PC-3 (cell line): ENCODE measurements at regions not wholly inside any gene's neighbourhood (a gene's known extent, or its start where the extent isn't known, plus 50 kb on each side); places are given as distances from the start of the nearest gene placed in this dataset.
A peak's percentile ranks its signal among the peaks of the same experiment; 100 is the strongest.

Experiments
- ATAC-seq: fragments of 200-7000 bp; cut with Tn5 transposase; 2 replicates; pipeline ENCODE4 v1.9.1; 2020; ENCODE audit warnings: mild to moderate bottlenecking, moderate library complexity
- BruUV-seq: library from RNA; stranded (reverse); fragments of 400-500 nt; replicated peaks from 2 replicates; lab custom pipeline; 2021; lab: Mats Ljungman, UMichigan
- CTCF ChIA-PET: fragments of 300-600 bp; sonication (Branson Sonifier 250); formaldehyde crosslinking; loops from one replicate; lab custom pipeline; 2022; ENCODE audit warnings: antibody characterized with exemption; lab: Charles Lee
- POLR2A ChIA-PET: fragments of 300-600 bp; sonication (Branson Sonifier 250); formaldehyde crosslinking; loops from one replicate; lab custom pipeline; 2022; ENCODE audit warnings: antibody characterized with exemption; ENCODE audit not compliant: unreplicated experiment; lab: Charles Lee
- DNase-seq: peaks from one replicate; pipeline ENCODE4 v3.0.0-alpha.2; 2015
- H2AFZ ChIP-seq: fragments of 300-600 bp; sonication (generic); 2 replicates; pipeline ENCODE4 v1.6.0; 2016; ENCODE audit warnings: antibody characterized with exemption, low read length
- H3F3A ChIP-seq: fragments of 300-600 bp; sonication (generic); one replicate; pipeline ENCODE4 v1.6.0; 2017; ENCODE audit warnings: antibody characterized with exemption, low read length, control low read depth, mild to moderate bottlenecking; ENCODE audit not compliant: unreplicated experiment
- H3K27ac ChIP-seq: fragments of 300-600 bp; sonication (generic); 2 replicates; pipeline ENCODE4 v1.5.1; 2016; ENCODE audit warnings: mild to moderate bottlenecking, low read length
- H3K27me3 ChIP-seq: fragments of 300-600 bp; sonication (generic); 2 replicates; pipeline ENCODE4 v1.6.1; 2016; ENCODE audit warnings: low read length, mixed read lengths
- H3K36me3 ChIP-seq: fragments of 300-600 bp; sonication (generic); 2 replicates; pipeline ENCODE4 v1.6.1; 2016; ENCODE audit warnings: low read depth, mixed run types, low read length, mixed read lengths
- H3K4me1 ChIP-seq: fragments of 300-600 bp; sonication (generic); 2 replicates; pipeline ENCODE4 v1.5.1; 2016; ENCODE audit warnings: low read length; ENCODE audit not compliant: insufficient read depth
- H3K4me2 ChIP-seq: fragments of 300-600 bp; sonication (generic); 2 replicates; pipeline ENCODE4 v1.6.0; 2016; ENCODE audit warnings: low read length
- H3K4me3 ChIP-seq: fragments of 300-600 bp; sonication (generic); 2 replicates; pipeline ENCODE4 v1.5.1; 2016; ENCODE audit warnings: mild to moderate bottlenecking, low read length, mixed read lengths
- H3K79me2 ChIP-seq: fragments of 300-600 bp; sonication (generic); 2 replicates; pipeline ENCODE4 v1.6.1; 2017; ENCODE audit warnings: low read length, mixed read lengths
- H3K9ac ChIP-seq: fragments of 300-600 bp; sonication (generic); 2 replicates; pipeline ENCODE4 v1.6.0; 2016; ENCODE audit warnings: mild to moderate bottlenecking, low read length
- H3K9me2 ChIP-seq: fragments of 300-600 bp; sonication (generic); replicated peaks from 2 replicates; pipeline ENCODE4 v1.6.1; 2016; ENCODE audit warnings: mixed run types, low read length, mixed read lengths
- H3K9me3 ChIP-seq: fragments of 300-600 bp; sonication (generic); 2 replicates; pipeline ENCODE4 v1.6.1; 2016; ENCODE audit warnings: low read length, mixed read lengths
- H4K20me1 ChIP-seq: fragments of 300-600 bp; sonication (generic); 2 replicates; pipeline ENCODE4 v1.6.1; 2016; ENCODE audit warnings: low read length, mixed read lengths
- EZH2 ChIP-seq: fragments of 300-600 bp; sonication (generic); IDR thresholded peaks from one replicate; pipeline ENCODE4 v1.6.1; 2017; ENCODE audit warnings: antibody characterized with exemption, mild to moderate bottlenecking, low read length; ENCODE audit not compliant: unreplicated experiment
- EZH2phosphoT487 ChIP-seq: fragments of 300-600 bp; sonication (generic); IDR thresholded peaks from 2 replicates; pipeline ENCODE4 v1.6.1; 2018; ENCODE audit warnings: mild to moderate bottlenecking, antibody characterized with exemption, low read length, borderline replicate concordance
- intact Hi-C: fragments of 100-400 bp; cut with micrococcal nuclease; formaldehyde crosslinking; loops from 2 replicates; pipeline ENCODE4 v1.9.0; 2023
- TF ChIP-seq, protein P1 (sequence below): fragments of 300-600 bp; sonication (generic); conservative IDR thresholded peaks from 2 replicates; pipeline ENCODE4 v1.5.1; 2017; ENCODE audit warnings: antibody characterized with exemption, low read depth, mild to moderate bottlenecking, low read length

- POLR2A ChIA-PET, result no interaction called here
- no peaks in the 10 kb centered on the region for H3F3A ChIP-seq
- no peaks in the 10 kb centered on the region for H3K36me3 ChIP-seq
- no peaks in the 10 kb centered on the region for H3K27me3 ChIP-seq
- no peaks in the 10 kb centered on the region for H3K4me1 ChIP-seq
- no peaks in the 10 kb centered on the region for H4K20me1 ChIP-seq
- H3K4me2 ChIP-seq, result no peak overlapping the region
- H3K4me3 ChIP-seq, result no peak overlapping the region
- H3K9me2 ChIP-seq, result no peaks in the 10 kb centered on the region
- CTCF ChIA-PET, result no interaction called here
- no TSS peak for BruUV-seq
- H3K9me3 ChIP-seq, result no peaks in the 10 kb centered on the region
- ATAC-seq, result no peak
- intact Hi-C loops, result no loop called here
- no peak overlapping the region for H3K9ac ChIP-seq
- TF ChIP-seq EZH2 (no peak), EZH2phosphoT487 (no peak)
- TF ChIP-seq, protein P1, sequence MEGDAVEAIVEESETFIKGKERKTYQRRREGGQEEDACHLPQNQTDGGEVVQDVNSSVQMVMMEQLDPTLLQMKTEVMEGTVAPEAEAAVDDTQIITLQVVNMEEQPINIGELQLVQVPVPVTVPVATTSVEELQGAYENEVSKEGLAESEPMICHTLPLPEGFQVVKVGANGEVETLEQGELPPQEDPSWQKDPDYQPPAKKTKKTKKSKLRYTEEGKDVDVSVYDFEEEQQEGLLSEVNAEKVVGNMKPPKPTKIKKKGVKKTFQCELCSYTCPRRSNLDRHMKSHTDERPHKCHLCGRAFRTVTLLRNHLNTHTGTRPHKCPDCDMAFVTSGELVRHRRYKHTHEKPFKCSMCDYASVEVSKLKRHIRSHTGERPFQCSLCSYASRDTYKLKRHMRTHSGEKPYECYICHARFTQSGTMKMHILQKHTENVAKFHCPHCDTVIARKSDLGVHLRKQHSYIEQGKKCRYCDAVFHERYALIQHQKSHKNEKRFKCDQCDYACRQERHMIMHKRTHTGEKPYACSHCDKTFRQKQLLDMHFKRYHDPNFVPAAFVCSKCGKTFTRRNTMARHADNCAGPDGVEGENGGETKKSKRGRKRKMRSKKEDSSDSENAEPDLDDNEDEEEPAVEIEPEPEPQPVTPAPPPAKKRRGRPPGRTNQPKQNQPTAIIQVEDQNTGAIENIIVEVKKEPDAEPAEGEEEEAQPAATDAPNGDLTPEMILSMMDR, result no peak
- H2AFZ ChIP-seq, result no peak overlapping the region
- H3K27ac ChIP-seq, result no peak overlapping the region
- H3K79me2 ChIP-seq, result no peaks in the 10 kb centered on the region
- DNase-seq, result no peak
Measured at GRCh38 chr4:63233671-63234070, 1175.6 kb downstream of the TECRL start.

DNA sequence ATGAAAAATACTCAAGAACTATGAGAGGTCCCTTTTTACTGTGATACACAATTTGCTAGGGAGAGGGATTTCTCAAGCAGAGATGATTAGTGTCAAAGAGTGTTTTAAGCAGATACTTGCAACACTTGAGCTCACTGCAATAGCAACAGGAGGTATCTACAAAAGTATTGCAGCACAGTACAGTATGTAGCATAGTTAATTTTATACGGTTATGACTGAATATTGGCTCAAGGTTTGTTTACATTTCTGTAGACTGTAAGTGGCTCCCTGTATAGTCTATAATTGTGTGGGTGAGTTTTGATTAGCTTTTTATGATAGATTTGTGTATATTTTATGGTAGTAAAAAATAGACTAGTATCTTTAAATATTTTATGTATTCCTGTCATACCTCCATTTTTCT, 1177.2 kb downstream of the TECRL start:
- Histone ChIP-seq H3K4me3 (no peak overlapping the region), H3K4me1 (no peaks in the 10 kb centered on the region), H3K9ac (no peak overlapping the region), H3K4me2 (no peak overlapping the region), H2AFZ (no peak overlapping the region), H3K79me2 (no peaks in the 10 kb centered on the region), H3F3A (no peaks in the 10 kb centered on the region), H3K27me3 (no peaks in the 10 kb centered on the region), H3K36me3 (no peaks in the 10 kb centered on the region), H3K9me3 (no peaks in the 10 kb centered on the region), H4K20me1 (no peaks in the 10 kb centered on the region; the same call in 1 of the 2 replicates), H3K27ac (no peak overlapping the region), H3K9me2 (no peaks in the 10 kb centered on the region)
- POLR2A ChIA-PET, result no interaction called here
- DNase-seq (no peak), ATAC-seq (peak; percentile 78)
- intact Hi-C loops, result no loop called here
- CTCF ChIA-PET, result no interaction called here
- no TSS peak for BruUV-seq
- TF ChIP-seq EZH2, result no peak
- TF ChIP-seq, protein P1, result no peak
- TF ChIP-seq EZH2phosphoT487, result no peak

- Histone ChIP-seq H3K9me2 (no peaks in the 10 kb centered on the region), H3K9ac (no peak overlapping the region), H3K4me1 (no peaks in the 10 kb centered on the region), H3K36me3 (no peaks in the 10 kb centered on the region), H3K4me3 (no peak overlapping the region), H4K20me1 (no peaks in the 10 kb centered on the region; the same call in 1 of the 2 replicates), H3K27ac (no peak overlapping the region), H3F3A (no peaks in the 10 kb centered on the region), H3K79me2 (no peaks in the 10 kb centered on the region), H3K4me2 (no peak overlapping the region), H3K9me3 (no peaks in the 10 kb centered on the region), H3K27me3 (no peaks in the 10 kb centered on the region), H2AFZ (no peak overlapping the region)
- TF ChIP-seq EZH2, result no peak
- TF ChIP-seq, protein P1, result no peak
- TF ChIP-seq EZH2phosphoT487, result no peak
- ChIA-PET POLR2A (interaction anchor here (0.6 kb wide), 1 partner anchor 864 kb away, joined by 6 read pairs; no protein-coding TSS in a partner anchor), CTCF (no interaction called here)
- ATAC-seq (no peak), DNase-seq (no peak)
- intact Hi-C loops, result no loop called here
- BruUV-seq, result no TSS peak
Measured at GRCh38 chr4:63226229-63226628, 1183.0 kb downstream of the TECRL start.
